Coronary artery (tissue), 2 donors: ENCODE measurements at regions not wholly inside any gene's neighbourhood (a gene's known extent, or its start where the extent isn't known, plus 50 kb on each side); places are given as distances from the start of the nearest gene placed in this dataset.

Experiments used
- DNase-seq: peaks from one replicate; pipeline ENCODE4 v3.0.0-alpha.2; 2017; ENCODE audit warnings: low spot score
- H3K27ac ChIP-seq, 2 donors: fragments of 200-600 bp; sonication (generic); one replicate each; pipeline ENCODE4 v1.5.1; 2016 to 2019
- H3K4me3 ChIP-seq: fragments of 200-600 bp; sonication (generic); 2 replicates; pipeline ENCODE4 v1.5.1; 2016; ENCODE audit warnings: mild to moderate bottlenecking, moderate library complexity
- CTCF ChIP-seq: fragments of 200-600 bp; sonication (generic); IDR thresholded peaks from one replicate; pipeline ENCODE4 v1.5.1; 2019; ENCODE audit warnings: antibody characterized with exemption

- DNase-seq = no peak
Observed at GRCh38 chr7:98565103-98565502, 52.0 kb upstream of the NPTX2 start.

GRCh38 chr7:98562871-98563495 lies 54.1 kb upstream of the NPTX2 start:
- no peak for TF ChIP-seq CTCF
- DNase-seq = no peak
- H3K27ac ChIP-seq = no peak overlapping the region

More at GRCh38 chr7:98565103-98565502, 52.0 kb upstream of the NPTX2 start:
- no peak overlapping the region for H3K4me3 ChIP-seq
- no peak overlapping the region for H3K27ac ChIP-seq
- TF ChIP-seq CTCF = no peak

GRCh38 chr7:98562381-98562823 lies 54.7 kb upstream of the NPTX2 start:
- DNase-seq = no peak
- no peak for TF ChIP-seq CTCF
- H3K4me3 ChIP-seq = no peak overlapping the region
- no peak overlapping the region for H3K27ac ChIP-seq

More at GRCh38 chr7:98562871-98563495, 54.1 kb upstream of the NPTX2 start:
- no peak overlapping the region for H3K4me3 ChIP-seq

- H3K27ac ChIP-seq = no peak overlapping the region
- TF ChIP-seq CTCF = no peak
- H3K4me3 ChIP-seq = no peak overlapping the region
- DNase-seq = no peak
Observed at GRCh38 chr7:98559958-98560357, 57.1 kb upstream of the NPTX2 start.

GRCh38 chr7:98559219-98559618 lies 57.9 kb upstream of the NPTX2 start:
- no peak overlapping the region for H3K4me3 ChIP-seq
- no peak for DNase-seq
- no peak overlapping the region for H3K27ac ChIP-seq
- TF ChIP-seq CTCF = no peak

GRCh38 chr7:98557538-98558031 lies 59.5 kb upstream of the NPTX2 start:
- DNase-seq = no peak
- Histone ChIP-seq H3K4me3 (no peak overlapping the region), H3K27ac (no peak overlapping the region)
- TF ChIP-seq CTCF = no peak

- Histone ChIP-seq H3K4me3 (no peak overlapping the region), H3K27ac (no peak overlapping the region)
- no peak for TF ChIP-seq CTCF
- DNase-seq = no peak
Observed at GRCh38 chr7:98556288-98556687, 60.8 kb upstream of the NPTX2 start.
